Activated T-cell treated with anti-CD3 and anti-CD28 coated beads, Interleukin-2, amount 50 U/mL, for 1 hour (primary cell): ENCODE measurements at regions not wholly inside any gene's neighbourhood (a gene's known extent, or its start where the extent isn't known, plus 50 kb on each side); places are given as distances from the start of the nearest gene placed in this dataset.
"Not testable (repeated sequence)": the region's sequence is repeated elsewhere in the genome, so short reads cannot be mapped to it uniquely, and the experiment has no call there.

ENCODE experiments used
- DNase-seq: peaks from one replicate; pipeline ENCODE4 v3.0.0-alpha.2; 2020

GRCh38 chr7:25456467-25457171 is 228.3 kb upstream of the NPVF start:
- DNase-seq = no peak

- DNase-seq = no peak
Measured at GRCh38 chr7:25459057-25459456, 230.8 kb upstream of the NPVF start.

- DNase-seq = no peak
Measured at GRCh38 chr7:25460433-25460832, 232.1 kb upstream of the NPVF start.

- DNase-seq = no peak
Measured at GRCh38 chr7:25469669-25470068, 241.4 kb upstream of the NPVF start.

GRCh38 chr7:25476863-25477499 is 248.7 kb upstream of the NPVF start:
- DNase-seq = no peak

- DNase-seq = not testable (repeated sequence)
Measured at GRCh38 chr7:25478221-25478620, 249.9 kb upstream of the NPVF start.

- DNase-seq = no peak
Measured at GRCh38 chr7:25478925-25479324, 250.6 kb upstream of the NPVF start.

- DNase-seq = no peak
Measured at GRCh38 chr7:25481891-25482290, 253.6 kb upstream of the NPVF start.

GRCh38 chr7:25482631-25483030 is 254.3 kb upstream of the NPVF start:
- DNase-seq = no peak

- DNase-seq = no peak
Measured at GRCh38 chr7:25485026-25485425, 256.7 kb upstream of the NPVF start.

- no peak for DNase-seq
Measured at GRCh38 chr7:25486656-25487055, 258.4 kb upstream of the NPVF start.

- no peak for DNase-seq
Measured at GRCh38 chr7:25493805-25494366, 265.6 kb upstream of the NPVF start.

- DNase-seq = no peak
Measured at GRCh38 chr7:25494896-25495295, 266.6 kb upstream of the NPVF start.

GRCh38 chr7:25495342-25496250 is 267.3 kb upstream of the NPVF start:
- no peak for DNase-seq

GRCh38 chr7:25496476-25497368 is 268.4 kb upstream of the NPVF start:
- DNase-seq = no peak

- DNase-seq = no peak
Measured at GRCh38 chr7:25500393-25500921, 272.2 kb upstream of the NPVF start.

GRCh38 chr7:25503306-25503705 is 275.0 kb upstream of the NPVF start:
- DNase-seq = no peak

GRCh38 chr7:25512061-25512687 is 283.9 kb upstream of the NPVF start:
- no peak for DNase-seq

- DNase-seq = no peak
Measured at GRCh38 chr7:25515633-25516275, 287.5 kb upstream of the NPVF start.

- DNase-seq = no peak
Measured at GRCh38 chr7:25517906-25518305, 289.6 kb upstream of the NPVF start.

- no peak for DNase-seq
Measured at GRCh38 chr7:25520017-25520416, 291.7 kb upstream of the NPVF start.
